CD1c-positive myeloid dendritic cell (primary cell): ENCODE measurements at regions not wholly inside any gene's neighbourhood (a gene's known extent, or its start where the extent isn't known, plus 50 kb on each side); places are given as distances from the start of the nearest gene placed in this dataset.
A peak's percentile ranks its signal among the peaks of the same experiment; 100 is the strongest.

ENCODE experiments used
- DNase-seq: peaks from one replicate; pipeline ENCODE4 v3.0.0-alpha.2; 2016; ENCODE audit errors: extremely low spot score

GRCh38 chr3:109532257-109533216, 195.2 kb upstream of the DPPA4 start:
- DNase-seq, result peak; percentile 27

GRCh38 chr3:109545746-109546145, 208.4 kb upstream of the DPPA4 start:
- DNase-seq, result no peak

DNA sequence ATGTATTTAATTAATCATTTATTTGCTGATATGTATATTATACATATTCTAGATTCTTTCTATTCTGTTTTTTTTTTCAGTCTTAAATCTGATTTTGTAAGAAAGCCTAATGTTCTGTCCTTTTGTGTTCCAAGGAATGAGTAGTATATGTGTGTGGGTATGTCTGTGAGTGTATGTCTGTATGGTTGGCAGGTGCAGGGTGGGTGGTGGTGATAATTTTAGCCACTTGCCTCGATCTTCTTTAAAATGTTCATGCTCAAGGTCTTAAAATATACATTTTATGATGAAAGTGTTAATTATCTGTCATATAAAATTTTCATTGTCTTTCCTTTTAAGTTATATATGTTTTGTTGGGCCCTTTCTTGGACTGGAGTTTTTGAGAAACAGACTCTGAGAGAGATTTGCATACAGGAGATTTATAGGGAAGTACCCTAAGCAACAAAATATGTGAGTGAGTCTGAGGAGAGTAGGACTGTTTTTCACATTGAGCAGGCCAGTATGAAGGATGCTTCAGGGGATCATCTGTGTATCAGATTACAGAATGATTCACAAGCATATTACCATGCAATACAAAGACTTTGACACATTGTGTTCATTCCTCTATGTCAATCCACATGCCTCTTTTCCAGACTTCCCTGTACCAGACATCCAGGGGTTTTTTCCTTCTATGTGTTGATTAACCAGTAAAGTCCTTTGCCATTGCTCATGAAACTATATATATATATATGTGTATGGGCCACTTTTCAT, 211.0 kb upstream of the DPPA4 start:
- no peak for DNase-seq

- DNase-seq, result no peak
Observed at GRCh38 chr3:109553591-109554371, 216.4 kb upstream of the DPPA4 start.

DNA sequence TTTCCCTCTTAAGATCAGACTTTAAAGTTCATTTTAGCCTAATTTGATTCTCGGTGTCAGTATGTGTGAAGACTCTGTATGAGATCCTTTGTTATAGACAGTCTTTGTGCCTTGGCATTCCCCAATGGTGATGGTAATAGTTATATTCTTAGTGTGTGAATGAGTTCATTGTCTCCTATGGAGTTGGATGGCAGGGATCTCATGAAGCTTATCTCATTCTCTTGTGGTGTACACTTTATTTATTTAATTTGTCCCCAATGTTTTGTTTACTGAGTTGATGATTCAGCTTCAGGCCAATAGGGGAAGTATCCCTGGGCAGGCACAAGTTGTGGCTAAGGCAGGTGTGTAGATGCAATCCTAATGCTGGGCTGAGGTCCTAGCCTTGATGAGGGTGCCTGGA, 222.0 kb upstream of the DPPA4 start:
- no peak for DNase-seq

GRCh38 chr3:109563149-109563548, 225.8 kb upstream of the DPPA4 start:
- DNase-seq, result peak; percentile 2

- no peak for DNase-seq
Observed at GRCh38 chr3:109569135-109569846, 231.9 kb upstream of the DPPA4 start.

DNA sequence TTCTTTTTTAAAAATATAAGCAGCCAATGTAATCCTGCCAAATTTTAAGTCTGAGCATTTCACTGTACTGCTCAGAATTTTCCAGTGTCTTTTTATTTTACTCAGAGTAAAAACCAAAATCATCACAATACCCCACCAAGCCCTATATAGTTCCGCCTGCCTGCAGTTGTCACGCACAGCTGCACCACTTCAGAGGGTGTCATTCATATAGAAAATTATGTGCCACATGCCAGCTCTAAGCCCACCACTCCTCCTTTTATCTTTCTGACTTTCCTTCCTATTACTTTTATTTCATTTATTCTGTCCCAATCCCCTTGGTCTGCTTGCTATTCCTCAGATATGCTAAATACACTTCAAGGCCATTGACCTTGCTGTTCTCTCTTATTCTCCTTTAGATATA, 233.1 kb upstream of the DPPA4 start:
- DNase-seq, result no peak

DNA sequence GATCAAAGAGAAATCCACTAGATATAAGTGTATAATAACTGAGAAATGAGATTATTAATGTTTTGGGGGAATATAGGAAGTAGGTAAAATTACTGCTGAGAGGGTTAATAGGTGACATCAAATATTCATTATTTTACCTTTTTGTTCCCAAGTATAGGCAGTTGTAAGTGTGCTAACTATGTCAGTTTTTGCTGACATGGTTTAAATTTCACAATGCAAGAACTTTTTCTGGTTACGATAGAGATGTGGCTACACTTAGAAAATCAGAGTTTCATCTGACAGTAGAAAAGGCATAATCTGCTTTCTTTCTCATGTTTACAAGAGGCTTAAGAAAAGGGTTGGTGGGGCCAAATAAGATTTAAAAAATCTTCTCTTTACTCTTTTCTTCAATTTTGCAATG, 235.0 kb upstream of the DPPA4 start:
- DNase-seq, result no peak

GRCh38 chr3:109596991-109597390, 259.6 kb upstream of the DPPA4 start:
- DNase-seq, result no peak

- no peak for DNase-seq
Observed at GRCh38 chr3:109597444-109597843, 260.1 kb upstream of the DPPA4 start.

DNA sequence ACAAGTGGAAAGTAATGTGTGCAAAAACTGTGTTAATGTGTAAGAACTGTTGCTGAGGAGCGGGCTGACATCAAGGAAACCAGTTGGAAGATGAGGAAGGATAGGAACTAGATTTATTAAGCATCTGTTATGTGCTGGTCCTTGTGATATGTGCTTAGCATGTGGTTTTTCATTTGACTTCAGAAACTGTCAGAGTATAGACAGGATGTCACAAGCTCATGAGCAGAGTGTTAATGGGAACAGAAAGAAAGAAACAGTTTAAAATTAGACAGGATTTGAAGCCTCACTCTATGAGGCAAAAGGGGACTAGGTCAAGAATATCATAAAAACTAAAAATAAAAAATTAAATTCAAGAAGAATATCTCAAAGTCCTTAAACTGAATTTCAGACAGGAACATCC, 270.6 kb upstream of the DPPA4 start:
- DNase-seq, result no peak

- no peak for DNase-seq
Observed at GRCh38 chr3:109608574-109608973, 271.2 kb upstream of the DPPA4 start.

- DNase-seq, result no peak
Observed at GRCh38 chr3:109618766-109619378, 281.5 kb upstream of the DPPA4 start.

DNA sequence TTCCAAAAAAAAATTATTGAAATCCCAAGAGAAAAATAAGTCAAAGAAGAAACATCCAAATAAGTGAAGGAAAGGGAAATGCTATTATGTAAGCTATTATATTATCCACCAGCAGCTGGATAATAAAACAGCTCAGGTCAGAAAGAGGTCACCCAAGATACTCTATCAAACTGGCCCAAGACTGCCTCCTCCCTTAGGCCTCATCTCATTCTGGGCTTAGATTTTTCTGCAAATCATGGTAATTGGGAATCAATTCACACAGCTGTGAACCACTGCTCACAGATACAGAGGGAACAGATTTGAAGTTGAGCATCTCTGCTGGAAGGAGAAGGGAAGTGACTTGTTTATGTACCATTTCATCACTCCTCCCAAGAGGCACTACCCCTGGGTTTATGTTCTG, 294.6 kb upstream of the DPPA4 start:
- DNase-seq, result no peak

DNA sequence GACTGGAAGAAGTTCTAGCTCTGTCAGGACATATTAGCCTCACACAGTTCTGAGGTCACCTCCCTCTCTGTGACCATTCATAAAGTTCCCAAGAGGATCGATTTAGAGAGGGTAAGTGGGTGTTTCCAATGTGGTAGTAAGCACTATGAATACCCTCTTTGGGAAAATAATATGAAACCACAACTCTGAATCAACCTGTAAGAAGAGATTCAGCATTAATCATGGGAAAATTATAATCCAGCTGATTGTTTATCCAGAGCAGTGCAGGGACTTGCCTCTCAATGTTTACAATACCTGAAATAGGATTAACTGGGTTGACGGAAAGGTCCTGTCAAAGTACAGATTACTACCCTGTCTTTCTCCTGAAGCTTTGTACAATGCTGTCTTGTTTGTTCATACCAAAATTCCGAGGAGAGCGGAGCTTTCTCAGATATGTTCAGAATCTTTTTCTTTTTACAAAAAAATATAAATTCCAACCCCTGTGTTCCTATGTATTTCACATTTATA, 302.9 kb upstream of the DPPA4 start:
- no peak for DNase-seq

DNA sequence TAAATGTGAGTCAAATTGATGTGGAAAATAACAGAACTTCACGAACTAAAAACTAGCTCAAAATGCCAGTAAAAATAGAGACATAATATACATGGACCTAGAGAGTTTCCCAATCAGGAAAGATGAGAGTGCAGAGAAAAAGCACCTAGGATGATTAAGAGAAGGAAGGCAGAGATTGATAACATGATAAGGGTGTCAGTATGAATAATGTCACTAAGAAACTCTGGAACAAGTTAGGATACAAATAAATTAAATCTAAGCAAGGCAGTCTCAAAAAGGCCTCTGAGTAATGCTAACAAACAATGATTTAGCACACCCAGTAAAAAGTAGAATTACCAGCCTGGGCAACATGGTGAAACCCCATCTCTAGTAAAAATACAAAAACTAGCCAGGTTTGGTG, 304.7 kb upstream of the DPPA4 start:
- no peak for DNase-seq

GRCh38 chr3:109643590-109643989, 306.2 kb upstream of the DPPA4 start:
- DNase-seq, result no peak

DNA sequence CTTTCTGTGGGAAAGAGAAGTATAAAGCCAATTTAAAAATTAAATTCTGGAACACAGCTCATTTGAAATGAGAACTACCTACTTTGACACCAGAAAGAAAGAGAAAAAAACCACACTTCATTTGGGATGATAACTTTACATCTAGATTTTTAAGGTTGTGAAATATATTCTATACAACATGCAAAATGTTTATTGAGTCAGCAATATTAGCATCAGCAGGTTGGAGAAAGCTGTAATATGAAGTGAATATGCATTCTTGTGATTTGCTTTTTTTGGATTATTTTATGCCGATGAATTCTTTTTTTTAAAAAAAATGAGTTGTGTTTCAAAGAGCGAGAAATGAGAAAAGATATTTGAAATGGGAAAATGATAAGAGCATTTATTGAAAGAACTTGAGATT, 307.0 kb upstream of the DPPA4 start:
- no peak for DNase-seq

DNA sequence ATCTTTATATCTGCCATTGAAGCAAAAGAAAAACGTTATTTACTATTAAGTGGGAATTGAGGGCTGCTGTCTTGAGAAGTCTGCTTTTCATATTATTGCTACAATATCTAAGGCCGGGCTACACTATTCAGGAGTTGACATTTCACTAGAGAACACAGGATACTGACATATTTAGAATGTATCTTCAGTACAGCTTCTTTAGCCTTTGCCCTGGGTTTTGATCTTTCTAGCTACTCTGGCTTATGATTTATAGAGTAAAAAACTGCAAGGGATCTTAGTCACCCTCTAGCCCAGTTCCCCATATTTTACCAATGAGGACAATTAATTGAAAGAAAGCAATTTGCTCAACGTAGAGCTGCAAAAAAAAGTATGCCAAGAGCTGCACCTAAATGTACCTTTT, 307.4 kb upstream of the DPPA4 start:
- DNase-seq, result no peak

DNA sequence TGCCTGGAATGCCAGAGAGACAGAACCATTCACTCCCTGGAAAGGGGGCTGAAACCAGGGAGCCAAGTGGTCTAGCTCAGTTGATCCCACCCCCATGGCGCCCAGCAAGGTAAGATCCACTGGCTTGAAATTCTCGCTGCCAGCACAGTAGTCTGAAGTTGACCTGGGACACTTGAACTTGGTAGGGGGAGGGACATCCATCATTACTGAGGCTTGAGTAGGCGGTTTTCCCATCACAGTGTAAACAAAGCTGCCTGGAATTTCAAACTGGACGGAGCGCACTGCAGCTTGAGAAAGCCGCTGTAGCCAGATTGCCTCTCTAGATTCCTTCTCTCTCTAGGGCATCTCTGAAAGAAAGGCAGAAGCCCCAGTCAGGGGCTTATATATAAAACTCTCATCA, 310.7 kb upstream of the DPPA4 start:
- no peak for DNase-seq
